Fibroblast of lung (primary cell): ENCODE measurements at regions not wholly inside any gene's neighbourhood (a gene's known extent, or its start where the extent isn't known, plus 50 kb on each side); places are given as distances from the start of the nearest gene placed in this dataset.

Source experiments
- DNase-seq, 2 donors: peaks; one replicate each; pipeline versions ENCODE4 v3.0.0 to v3.0.0-alpha.2; 2010; ENCODE audit warnings: low read depth in 2 of 2
- H2AFZ ChIP-seq: 2 replicates; pipeline ENCODE4 v1.5.1; 2012; ENCODE audit warnings: low read length, control low read depth, inconsistent platforms
- H3K27ac ChIP-seq: 2 replicates; pipeline ENCODE4 v1.5.1; 2011; ENCODE audit warnings: low read length, control low read depth; ENCODE audit not compliant: insufficient read depth
- H3K27me3 ChIP-seq: 2 replicates; pipeline ENCODE4 v1.5.1; 2011; ENCODE audit warnings: mild to moderate bottlenecking, low read length; ENCODE audit not compliant: control insufficient read depth, insufficient read depth
- H3K36me3 ChIP-seq: 2 replicates; pipeline ENCODE4 v1.5.1; 2011; ENCODE audit warnings: low read length; ENCODE audit not compliant: control insufficient read depth, insufficient read depth
- H3K4me1 ChIP-seq: 2 replicates; pipeline ENCODE4 v1.5.1; 2011; ENCODE audit warnings: low read length; ENCODE audit not compliant: control insufficient read depth, insufficient read depth; ENCODE audit errors: extremely low read depth
- H3K4me2 ChIP-seq: 2 replicates; pipeline ENCODE4 v1.5.1; 2011; ENCODE audit warnings: low read length, control low read depth; ENCODE audit not compliant: insufficient read depth; ENCODE audit errors: extremely low read depth
- H3K4me3 ChIP-seq, 4 experiments: fragments of 200-600 bp in 1 of 4; sonication (generic) in 1 of 4; replicated peaks in 1 of 4; 2 replicates each; pipeline ENCODE4 v1.5.1; 2011 to 2016; ENCODE audit warnings: low read length in 4 of 4, low read depth in 3 of 4, mild to moderate bottlenecking in 3 of 4, control low read depth in 2 of 4, inconsistent platforms in 1 of 4, mixed read lengths in 1 of 4; ENCODE audit not compliant: insufficient read depth in 1 of 4; ENCODE audit errors: control extremely low read depth in 1 of 4
- H3K79me2 ChIP-seq: 2 replicates; pipeline ENCODE4 v1.5.1; 2012; ENCODE audit warnings: mild to moderate bottlenecking, low read length, inconsistent platforms; ENCODE audit not compliant: control insufficient read depth, insufficient read depth
- H3K9ac ChIP-seq: 2 replicates; pipeline ENCODE4 v1.5.1; 2011; ENCODE audit warnings: mild to moderate bottlenecking, low read length, control low read depth; ENCODE audit not compliant: insufficient read depth
- H3K9me3 ChIP-seq: 2 replicates; pipeline ENCODE4 v1.5.1; 2012; ENCODE audit warnings: low read depth, low read length; ENCODE audit not compliant: control insufficient read depth, insufficient read depth
- H4K20me1 ChIP-seq: 2 replicates; pipeline ENCODE4 v1.5.1; 2011; ENCODE audit warnings: low read length; ENCODE audit not compliant: control insufficient read depth, insufficient read depth; ENCODE audit errors: extremely low read depth
- EZH2 ChIP-seq: IDR thresholded peaks from 2 replicates; pipeline ENCODE4 v1.5.1; 2012; ENCODE audit warnings: low read length, control low read depth, mild to moderate bottlenecking; ENCODE audit errors: missing control alignments
- TF ChIP-seq, protein P1 (sequence below), 2 donors: IDR thresholded peaks in 1 of 2; conservative IDR thresholded peaks in 1 of 2; 1 replicate in 1 of 2; 2 replicates in 1 of 2; pipeline ENCODE4 v1.5.1; 2011 to 2012; ENCODE audit warnings: low read length in 2 of 2, control low read depth in 1 of 2, inconsistent platforms in 1 of 2, low read depth in 1 of 2, mild to moderate bottlenecking in 1 of 2

DNA sequence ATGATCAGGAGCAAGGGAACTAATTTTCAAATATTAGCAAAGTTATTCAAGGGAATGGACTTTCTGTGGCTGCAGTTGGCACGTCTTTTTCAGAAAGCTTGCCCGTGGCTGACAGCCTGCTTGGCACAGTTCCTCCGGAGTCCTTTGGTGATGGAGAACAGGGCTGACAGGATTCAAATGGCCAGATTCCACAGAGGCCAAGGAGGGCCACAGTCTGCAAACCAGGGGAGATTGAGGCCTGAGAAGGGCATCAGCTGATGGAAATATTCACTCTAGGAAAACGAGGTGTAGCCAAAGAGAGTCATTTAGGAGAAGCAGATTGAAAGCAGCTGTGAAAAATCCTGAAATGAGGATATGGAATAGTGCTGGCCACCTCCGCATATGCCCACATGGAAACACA, 178.3 kb downstream of the EMP1 start:
- Histone ChIP-seq H3K36me3 (no peaks in the 10 kb centered on the region), H3K4me2 (no peak overlapping the region), H3K4me3 (no peak overlapping the region), H3K27me3 (no peaks in the 10 kb centered on the region), H3K27ac (no peak overlapping the region), H3K79me2 (no peaks in the 10 kb centered on the region), H3K9me3 (no peaks in the 10 kb centered on the region), H4K20me1 (no peaks in the 10 kb centered on the region), H3K4me1 (no peaks in the 10 kb centered on the region), H3K9ac (no peak overlapping the region), H2AFZ (no peak overlapping the region)
- DNase-seq = no peak
- TF ChIP-seq, protein P1, sequence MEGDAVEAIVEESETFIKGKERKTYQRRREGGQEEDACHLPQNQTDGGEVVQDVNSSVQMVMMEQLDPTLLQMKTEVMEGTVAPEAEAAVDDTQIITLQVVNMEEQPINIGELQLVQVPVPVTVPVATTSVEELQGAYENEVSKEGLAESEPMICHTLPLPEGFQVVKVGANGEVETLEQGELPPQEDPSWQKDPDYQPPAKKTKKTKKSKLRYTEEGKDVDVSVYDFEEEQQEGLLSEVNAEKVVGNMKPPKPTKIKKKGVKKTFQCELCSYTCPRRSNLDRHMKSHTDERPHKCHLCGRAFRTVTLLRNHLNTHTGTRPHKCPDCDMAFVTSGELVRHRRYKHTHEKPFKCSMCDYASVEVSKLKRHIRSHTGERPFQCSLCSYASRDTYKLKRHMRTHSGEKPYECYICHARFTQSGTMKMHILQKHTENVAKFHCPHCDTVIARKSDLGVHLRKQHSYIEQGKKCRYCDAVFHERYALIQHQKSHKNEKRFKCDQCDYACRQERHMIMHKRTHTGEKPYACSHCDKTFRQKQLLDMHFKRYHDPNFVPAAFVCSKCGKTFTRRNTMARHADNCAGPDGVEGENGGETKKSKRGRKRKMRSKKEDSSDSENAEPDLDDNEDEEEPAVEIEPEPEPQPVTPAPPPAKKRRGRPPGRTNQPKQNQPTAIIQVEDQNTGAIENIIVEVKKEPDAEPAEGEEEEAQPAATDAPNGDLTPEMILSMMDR (conservative IDR thresholded peaks at IDR 0.05 in 1 of 2, IDR thresholded peaks at IDR 0.05 in 1 of 2; ENCODE audit: low read depth in 1 of 2, low read length in 2 of 2) = no peak
- TF ChIP-seq EZH2 = no peak

DNA sequence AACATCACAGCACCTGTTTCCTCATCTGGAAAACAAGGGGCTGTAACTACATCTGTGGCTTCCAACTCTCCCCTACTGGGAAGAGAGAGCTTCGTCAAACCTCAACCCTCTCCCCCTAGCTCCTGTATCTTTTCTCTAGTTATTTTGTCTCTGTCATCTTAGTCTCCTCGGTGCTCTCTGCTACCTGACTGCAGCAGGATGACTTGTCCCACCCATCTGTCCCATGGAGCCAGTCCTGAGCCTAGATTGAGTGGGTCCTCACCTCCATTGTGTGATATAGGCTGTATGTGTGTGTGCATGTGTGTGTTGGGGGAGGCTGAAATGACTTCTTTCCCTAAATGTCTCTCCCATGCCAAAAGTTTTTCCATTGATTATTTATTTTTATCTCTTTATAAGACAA, 177.3 kb downstream of the EMP1 start:
- no peaks in the 10 kb centered on the region for H3K4me1 ChIP-seq
- no peaks in the 10 kb centered on the region for H3K9me3 ChIP-seq
- no peaks in the 10 kb centered on the region for H4K20me1 ChIP-seq
- no peak for DNase-seq
- H3K27me3 ChIP-seq = no peaks in the 10 kb centered on the region
- H3K27ac ChIP-seq = no peak overlapping the region
- no peak overlapping the region for H3K4me2 ChIP-seq
- H2AFZ ChIP-seq = no peak overlapping the region
- no peak for TF ChIP-seq EZH2
- TF ChIP-seq, protein P1 (conservative IDR thresholded peaks at IDR 0.05 in 1 of 2, IDR thresholded peaks at IDR 0.05 in 1 of 2; ENCODE audit: low read depth in 1 of 2, low read length in 2 of 2) = no peak
- H3K4me3 ChIP-seq = no peak overlapping the region
- H3K36me3 ChIP-seq = no peaks in the 10 kb centered on the region
- no peak overlapping the region for H3K9ac ChIP-seq
- H3K79me2 ChIP-seq = no peaks in the 10 kb centered on the region

DNA sequence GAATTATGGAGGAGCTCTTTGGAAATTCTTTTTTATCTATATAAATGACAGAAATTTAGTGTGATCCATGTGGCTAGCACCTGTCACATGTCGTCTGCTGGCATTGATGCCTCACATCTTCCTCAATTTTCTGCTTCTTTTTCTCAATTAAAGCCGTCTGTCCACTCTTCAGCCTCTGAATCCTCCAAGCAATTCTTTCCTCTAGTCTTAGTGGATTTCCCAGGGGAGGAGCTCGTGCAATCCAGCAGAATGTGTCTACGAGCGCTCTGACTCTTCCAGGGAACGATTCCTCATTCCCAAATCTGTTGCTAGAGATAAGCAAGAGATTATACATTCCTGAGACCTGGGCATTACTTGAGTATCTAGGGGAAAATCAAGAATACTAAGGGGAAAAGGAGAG, 176.6 kb downstream of the EMP1 start:
- H3K9me3 ChIP-seq = no peaks in the 10 kb centered on the region
- H3K27ac ChIP-seq = no peak overlapping the region
- H4K20me1 ChIP-seq = no peaks in the 10 kb centered on the region
- H3K36me3 ChIP-seq = no peaks in the 10 kb centered on the region
- H3K79me2 ChIP-seq = no peaks in the 10 kb centered on the region
- no peak overlapping the region for H3K4me3 ChIP-seq
- TF ChIP-seq, protein P1 (conservative IDR thresholded peaks at IDR 0.05 in 1 of 2, IDR thresholded peaks at IDR 0.05 in 1 of 2; ENCODE audit: low read depth in 1 of 2, low read length in 2 of 2) = no peak
- no peak for TF ChIP-seq EZH2
- no peaks in the 10 kb centered on the region for H3K27me3 ChIP-seq
- H2AFZ ChIP-seq = no peak overlapping the region
- no peaks in the 10 kb centered on the region for H3K4me1 ChIP-seq
- H3K4me2 ChIP-seq = no peak overlapping the region
- H3K9ac ChIP-seq = no peak overlapping the region
- no peak for DNase-seq
